Right ventricle myocardium inferior (tissue), 1 donor: ENCODE measurements at regions not wholly inside any gene's neighbourhood (a gene's known extent, or its start where the extent isn't known, plus 50 kb on each side); places are given as distances from the start of the nearest gene placed in this dataset.
A peak's percentile ranks its signal among the peaks of the same experiment; 100 is the strongest.

Experiments used
- ATAC-seq: fragments of 200-7000 bp; cut with Tn5 transposase; one replicate; pipeline ENCODE4 v1.9.1; 2020; ENCODE audit warnings: mild to moderate bottlenecking, moderate library complexity
- DNase-seq: peaks from one replicate; pipeline ENCODE4 v3.0.0; 2021; ENCODE audit errors: missing footprints
- intact Hi-C: fragments of 100-400 bp; cut with DNase I; formaldehyde crosslinking; loops from one replicate; pipeline ENCODE4 v1.11.0; 2022
- donor health status: DM: no; HTN: yes; CAD: no; lungs with severe emphysema.

GRCh38 chr9:108311745-108312144 lies 544.0 kb downstream of the ACTL7B start:
- DNase-seq (no peak), ATAC-seq (no peak)
- intact Hi-C loops, result no loop called here

- DNase-seq (no peak), ATAC-seq (no peak)
- intact Hi-C loops, result no loop called here
Measured at GRCh38 chr9:108310202-108310601, 545.6 kb downstream of the ACTL7B start.

- ATAC-seq (no peak), DNase-seq (no peak)
- intact Hi-C loops, result no loop called here
Measured at GRCh38 chr9:108300306-108301287, 555.2 kb downstream of the ACTL7B start.

GRCh38 chr9:108297073-108297472 lies 558.7 kb downstream of the ACTL7B start:
- peak; percentile 71 for DNase-seq
- peak; percentile 52 for ATAC-seq
- intact Hi-C loops, result no loop called here

- ATAC-seq (no peak), DNase-seq (no peak)
- intact Hi-C loops, result no loop called here
Measured at GRCh38 chr9:108296056-108296455, 559.7 kb downstream of the ACTL7B start.

GRCh38 chr9:108291586-108291932 lies 564.2 kb downstream of the ACTL7B start:
- no peak for ATAC-seq
- intact Hi-C loops, result no loop called here
- DNase-seq, result no peak

- DNase-seq, result no peak
Measured at GRCh38 chr9:108290839-108291585, 564.8 kb downstream of the ACTL7B start.

GRCh38 chr9:108286638-108287206 lies 569.1 kb downstream of the ACTL7B start:
- DNase-seq (no peak), ATAC-seq (no peak)
- intact Hi-C loops, result no loop called here

More at GRCh38 chr9:108290839-108291585, 564.8 kb downstream of the ACTL7B start:
- intact Hi-C loops, result no loop called here
- ATAC-seq, result peak; percentile 23

GRCh38 chr9:108283696-108284095 lies 572.1 kb downstream of the ACTL7B start:
- ATAC-seq, result no peak
- intact Hi-C loops, result no loop called here

GRCh38 chr9:108282872-108283271 lies 572.9 kb downstream of the ACTL7B start:
- DNase-seq (no peak), ATAC-seq (no peak)
- intact Hi-C loops, result no loop called here

More at GRCh38 chr9:108283696-108284095, 572.1 kb downstream of the ACTL7B start:
- DNase-seq, result no peak

GRCh38 chr9:108281696-108282095 lies 574.1 kb downstream of the ACTL7B start:
- intact Hi-C loops, result no loop called here
- no peak for DNase-seq
- no peak for ATAC-seq

GRCh38 chr9:108278341-108278740 lies 577.4 kb downstream of the ACTL7B start:
- DNase-seq, result no peak
- ATAC-seq, result no peak
- intact Hi-C loops, result loop anchor here (10.0 kb wide), 5 partner anchors 124 to 644 kb away; no protein-coding TSS in a partner anchor

- ATAC-seq, result no peak
- intact Hi-C loops, result loop anchor here (10.0 kb wide), 5 partner anchors 122 to 642 kb away; no protein-coding TSS in a partner anchor
- DNase-seq, result no peak
Measured at GRCh38 chr9:108277216-108277615, 578.6 kb downstream of the ACTL7B start.

- DNase-seq (no peak), ATAC-seq (no peak)
- intact Hi-C loops, result loop anchor here (10.0 kb wide), 5 partner anchors 121 to 641 kb away; no protein-coding TSS in a partner anchor
Measured at GRCh38 chr9:108275906-108276305, 579.9 kb downstream of the ACTL7B start.

GRCh38 chr9:108274971-108275370 lies 580.8 kb downstream of the ACTL7B start:
- intact Hi-C loops, result loop anchor here (10.0 kb wide), 5 partner anchors 120 to 640 kb away; no protein-coding TSS in a partner anchor
- DNase-seq, result no peak

GRCh38 chr9:108273988-108274387 lies 581.8 kb downstream of the ACTL7B start:
- DNase-seq, result no peak
- no peak for ATAC-seq
- intact Hi-C loops, result loop anchor here (2.0 to 10.0 kb wide), 6 partner anchors 119 to 791 kb away; no protein-coding TSS in a partner anchor

More at GRCh38 chr9:108274971-108275370, 580.8 kb downstream of the ACTL7B start:
- ATAC-seq, result no peak

- intact Hi-C loops, result loop anchor here (2.0 to 10.0 kb wide), 6 partner anchors 118 to 790 kb away; no protein-coding TSS in a partner anchor
- DNase-seq (no peak), ATAC-seq (peak; percentile 68)
Measured at GRCh38 chr9:108272349-108272899, 583.4 kb downstream of the ACTL7B start.

GRCh38 chr9:108271646-108272348 lies 584.0 kb downstream of the ACTL7B start:
- no peak for ATAC-seq
- intact Hi-C loops, result loop anchor here (2.0 to 10.0 kb wide), 6 partner anchors 117 to 789 kb away; no protein-coding TSS in a partner anchor

More at GRCh38 chr9:108271646-108272348, 584.0 kb downstream of the ACTL7B start:
- DNase-seq, result no peak
